NCI-H345 (cell line): ENCODE measurements at regions not wholly inside any gene's neighbourhood (a gene's known extent, or its start where the extent isn't known, plus 50 kb on each side); places are given as distances from the start of the nearest gene placed in this dataset.

Experiments
- DNase-seq: peaks from one replicate; lab custom pipeline; 2025; lab: John Stamatoyannopoulos, UW

- no peak for DNase-seq
Observed at GRCh38 chr2:239883326-239884050, 141.7 kb downstream of the NDUFA10 start.

- no peak for DNase-seq
Observed at GRCh38 chr2:239882781-239883180, 142.4 kb downstream of the NDUFA10 start.

- peak; percentile 43 for DNase-seq
Observed at GRCh38 chr2:239882331-239882732, 142.8 kb downstream of the NDUFA10 start.

- DNase-seq, result no peak
Observed at GRCh38 chr2:239881561-239882320, 143.4 kb downstream of the NDUFA10 start.

GRCh38 chr2:239881031-239881471, 144.1 kb downstream of the NDUFA10 start:
- DNase-seq, result no peak

GRCh38 chr2:239880396-239880795, 144.7 kb downstream of the NDUFA10 start:
- no peak for DNase-seq

GRCh38 chr2:239879423-239880084, 145.6 kb downstream of the NDUFA10 start:
- DNase-seq, result no peak

GRCh38 chr2:239878686-239879085, 146.5 kb downstream of the NDUFA10 start:
- no peak for DNase-seq

GRCh38 chr2:239876948-239877289, 148.2 kb downstream of the NDUFA10 start:
- no peak for DNase-seq

GRCh38 chr2:239876271-239876947, 148.7 kb downstream of the NDUFA10 start:
- DNase-seq, result no peak

- no peak for DNase-seq
Observed at GRCh38 chr2:239874636-239875356, 150.3 kb downstream of the NDUFA10 start.

- DNase-seq, result no peak
Observed at GRCh38 chr2:239873656-239874635, 151.2 kb downstream of the NDUFA10 start.

- no peak for DNase-seq
Observed at GRCh38 chr2:239871481-239872435, 153.4 kb downstream of the NDUFA10 start.

- no peak for DNase-seq
Observed at GRCh38 chr2:239870863-239871262, 154.3 kb downstream of the NDUFA10 start.

GRCh38 chr2:239870276-239870675, 154.9 kb downstream of the NDUFA10 start:
- no peak for DNase-seq

GRCh38 chr2:239869272-239870155, 155.6 kb downstream of the NDUFA10 start:
- no peak for DNase-seq

- no peak for DNase-seq
Observed at GRCh38 chr2:239868556-239869181, 156.5 kb downstream of the NDUFA10 start.

- DNase-seq, result no peak
Observed at GRCh38 chr2:239866778-239867177, 158.4 kb downstream of the NDUFA10 start.
